Neuronal stem cell (in vitro differentiated cells): ENCODE measurements at regions not wholly inside any gene's neighbourhood (a gene's known extent, or its start where the extent isn't known, plus 50 kb on each side); places are given as distances from the start of the nearest gene placed in this dataset.
A peak's percentile ranks its signal among the peaks of the same experiment; 100 is the strongest.

Experiments used
- DNase-seq: peaks from one replicate; pipeline ENCODE4 v3.0.0-alpha.2; 2013; ENCODE audit warnings: low spot score
- H2AFZ ChIP-seq: one replicate; pipeline ENCODE4 v1.6.1; 2013; ENCODE audit warnings: mild to moderate bottlenecking, low read length, inconsistent platforms
- H2AK5ac ChIP-seq: 2 replicates; pipeline ENCODE4 v1.6.1; 2013; ENCODE audit warnings: low read depth, mild to moderate bottlenecking, inconsistent platforms, low read length, moderate library complexity, mixed read lengths
- H2BK120ac ChIP-seq: 2 replicates; pipeline ENCODE4 v1.6.1; 2013; ENCODE audit warnings: low read depth, mild to moderate bottlenecking, inconsistent platforms, low read length, moderate library complexity, mixed read lengths
- H2BK12ac ChIP-seq: one replicate; pipeline ENCODE4 v1.6.1; 2013; ENCODE audit warnings: low read length, inconsistent platforms
- H2BK15ac ChIP-seq: 2 replicates; pipeline ENCODE4 v1.6.1; 2013; ENCODE audit warnings: mild to moderate bottlenecking, low read length, inconsistent platforms, mixed read lengths
- H2BK5ac ChIP-seq: one replicate; pipeline ENCODE4 v1.6.1; 2013; ENCODE audit warnings: inconsistent platforms, mild to moderate bottlenecking, low read length, moderate library complexity
- H3K14ac ChIP-seq: one replicate; pipeline ENCODE4 v1.6.1; 2013; ENCODE audit warnings: low read length, inconsistent platforms
- H3K18ac ChIP-seq: 2 replicates; pipeline ENCODE4 v1.6.1; 2013; ENCODE audit warnings: low read length, inconsistent platforms
- H3K23ac ChIP-seq: 2 replicates; pipeline ENCODE4 v1.6.1; 2013; ENCODE audit warnings: low read depth, mild to moderate bottlenecking, mixed read lengths, low read length, inconsistent platforms; ENCODE audit not compliant: poor library complexity
- H3K27ac ChIP-seq: replicated peaks from 3 replicates; pipeline ENCODE4 v1.5.1; 2013; ENCODE audit warnings: low read length, inconsistent platforms
- H3K27me3 ChIP-seq, 3 experiments: 2 replicates each; pipeline ENCODE4 v1.6.1; 2013; ENCODE audit warnings: low read length in 3 of 3, mild to moderate bottlenecking in 2 of 3, inconsistent platforms in 1 of 3, low read depth in 1 of 3, mixed read lengths in 1 of 3, moderate library complexity in 1 of 3; ENCODE audit not compliant: control insufficient read depth in 3 of 3, insufficient read depth in 3 of 3
- H3K36me3 ChIP-seq, 2 donors: replicated peaks in 1 of 2; 2 replicates each; pipeline ENCODE4 v1.6.1; 2013; ENCODE audit warnings: low read length in 2 of 2; ENCODE audit not compliant: control insufficient read depth in 2 of 2, insufficient read depth in 2 of 2
- H3K4ac ChIP-seq: 2 replicates; pipeline ENCODE4 v1.6.1; 2013; ENCODE audit warnings: inconsistent platforms, mild to moderate bottlenecking, low read length, moderate library complexity
- H3K4me1 ChIP-seq, 2 donors: 1 replicate in 1 of 2; 2 replicates in 1 of 2; pipeline ENCODE4 v1.6.1; 2013; ENCODE audit warnings: low read length in 2 of 2, low read depth in 1 of 2; ENCODE audit not compliant: control insufficient read depth in 2 of 2, insufficient read depth in 1 of 2
- H3K4me2 ChIP-seq: one replicate; pipeline ENCODE4 v1.6.1; 2013; ENCODE audit warnings: mild to moderate bottlenecking, low read length, inconsistent platforms; ENCODE audit not compliant: insufficient read depth, poor library complexity, severe bottlenecking
- H3K4me3 ChIP-seq, 2 donors: 2 replicates each; pipeline ENCODE4 v1.5.1; 2013; ENCODE audit warnings: low read length in 2 of 2, mild to moderate bottlenecking in 2 of 2, inconsistent platforms in 1 of 2, moderate library complexity in 1 of 2
- H3K79me1 ChIP-seq: one replicate; pipeline ENCODE4 v1.6.1; 2013; ENCODE audit warnings: low read depth, mild to moderate bottlenecking, inconsistent platforms, low read length, moderate library complexity
- H3K9ac ChIP-seq: one replicate; pipeline ENCODE4 v1.6.1; 2013; ENCODE audit warnings: mild to moderate bottlenecking, low read depth, low read length, inconsistent platforms; ENCODE audit not compliant: poor library complexity
- H3K9me3 ChIP-seq, 2 donors: replicated peaks in 1 of 2; 2 replicates each; pipeline versions ENCODE3 to v1.6.1; 2013; ENCODE audit warnings: low read length in 2 of 2, mild to moderate bottlenecking in 2 of 2, inconsistent platforms in 1 of 2, low read depth in 1 of 2, mixed read lengths in 1 of 2, moderate library complexity in 1 of 2; ENCODE audit not compliant: control insufficient read depth in 2 of 2, insufficient read depth in 1 of 2
- H4K8ac ChIP-seq: one replicate; pipeline ENCODE4 v1.6.1; 2013; ENCODE audit warnings: low read depth, mild to moderate bottlenecking, inconsistent platforms, low read length, moderate library complexity
- H4K91ac ChIP-seq: one replicate; pipeline ENCODE4 v1.6.1; 2013; ENCODE audit warnings: low read length, low read depth, mild to moderate bottlenecking, inconsistent platforms; ENCODE audit not compliant: poor library complexity
- whole genome bisulfite sequencing, 2 donors: extraction: QIAGEN DNeasy Blood & Tissue Kit; methylation state at CpG; one replicate each; pipeline ENCODE4 v1.1.7; 2013; ENCODE audit warnings: missing lambda C conversion rate in 2 of 2, mixed read lengths in 1 of 2; ENCODE audit not compliant: insufficient read length in 2 of 2, insufficient replicate concordance in 1 of 2; ENCODE audit errors: extremely low coverage in 2 of 2; 5-methylcytosine and 5-hydroxymethylcytosine counted together

DNA sequence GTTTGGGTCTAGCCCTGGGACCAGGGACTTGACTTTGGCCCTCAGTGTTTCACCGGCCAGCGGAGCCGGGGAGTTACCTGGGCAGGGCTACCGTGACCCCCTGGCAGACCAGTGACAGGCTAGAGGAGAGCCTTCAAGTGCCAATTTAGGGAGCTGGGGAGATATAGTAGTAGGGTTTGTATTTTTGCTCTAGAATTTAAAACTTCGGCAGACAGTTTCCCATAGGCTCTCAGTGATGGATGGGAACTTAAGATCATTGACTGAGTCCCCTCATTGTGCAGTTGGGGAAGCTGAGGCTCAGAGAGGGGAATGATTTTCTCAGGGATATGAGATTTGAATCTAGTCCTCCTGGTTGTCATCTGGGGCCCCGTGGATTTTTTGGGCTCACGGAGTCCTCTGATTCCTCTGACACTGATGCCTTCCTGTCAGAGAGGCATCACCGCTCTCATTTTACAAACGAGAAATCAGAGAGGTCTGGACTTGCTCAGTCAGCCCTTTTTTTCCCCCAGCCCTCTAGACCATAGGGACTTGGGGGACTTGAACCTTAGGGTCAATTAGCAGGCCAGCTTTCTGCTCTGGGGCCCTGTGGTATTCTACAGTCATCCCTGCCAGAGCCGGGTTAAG lies 58.3 kb upstream of the ACOT11 start:
- Histone ChIP-seq H3K36me3 (no peaks in the 10 kb centered on the region), H4K91ac (no peak overlapping the region), H2BK120ac (no peak overlapping the region), H3K4ac (no peak overlapping the region), H3K4me1 (peaks cover 17 to 28% of the 10 kb centered on the region in 2 donors), H2BK12ac (no peak overlapping the region), H2AFZ (peak overlapping the region; percentile 79), H2AK5ac (no peak overlapping the region), H3K4me2 (peak overlapping the region; percentile 99), H4K8ac (no peak overlapping the region), H2BK5ac (peak overlapping the region; percentile 85), H3K18ac (no peak overlapping the region), H3K4me3 (no peak overlapping the region), H3K79me1 (no peaks in the 10 kb centered on the region), H3K9me3 (no peaks in the 10 kb centered on the region), H3K23ac (peak overlapping the region; percentile 87), H3K27me3 (peaks cover 0 to 12% (median 3%) of the 10 kb centered on the region in 3 experiments), H3K14ac (no peak overlapping the region), H2BK15ac (no peak overlapping the region), H3K27ac (no peak overlapping the region), H3K9ac (no peak overlapping the region)
- no peak for DNase-seq
- no CpG with 5 or more reads among the region's 10 CpGs for WGBS, 2 donors

DNA sequence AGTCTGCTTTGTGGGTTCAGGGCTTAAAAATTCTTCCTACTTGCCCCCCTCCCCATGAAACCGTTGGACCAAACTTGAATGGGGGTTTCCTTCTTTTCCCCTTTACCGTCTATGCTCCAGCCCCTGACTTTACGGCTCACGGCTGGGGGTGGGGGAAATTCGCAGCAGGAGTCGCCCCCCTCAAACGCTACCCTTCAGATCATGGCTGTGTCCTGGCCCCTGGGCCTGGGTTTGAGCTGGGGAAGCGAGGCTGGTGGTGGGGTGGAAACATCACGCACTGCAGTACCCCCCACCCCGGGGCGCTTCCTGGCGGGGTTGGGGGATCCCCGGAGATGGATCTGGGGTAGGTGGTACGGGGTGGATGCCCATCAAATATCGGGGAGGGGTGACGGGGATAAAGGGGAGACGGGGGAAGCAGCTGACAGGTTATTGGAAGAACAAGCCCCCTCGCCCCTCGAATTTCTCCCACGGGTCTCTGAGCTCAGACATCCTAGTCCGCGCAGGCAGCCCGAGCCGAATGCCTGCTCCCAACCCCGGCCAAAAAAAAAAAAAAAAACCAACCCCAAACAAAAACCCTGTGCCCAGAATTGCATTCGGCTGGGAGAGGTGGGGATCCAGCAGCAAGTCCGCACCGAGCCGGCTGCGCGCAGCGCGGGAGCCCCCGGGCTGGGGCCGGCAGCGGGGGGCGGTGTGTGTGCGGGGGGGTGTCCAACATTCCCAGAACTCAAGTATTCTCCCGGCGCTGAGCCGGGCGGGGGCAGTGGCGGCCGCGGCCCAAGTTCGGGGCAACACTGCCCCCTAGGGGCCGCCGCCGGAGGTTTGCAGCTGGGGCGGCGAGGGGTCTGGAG lies 59.0 kb upstream of the ACOT11 start:
- Histone ChIP-seq H3K27ac (peak overlapping the region; percentile 94), H3K9me3 (no peaks in the 10 kb centered on the region), H3K23ac (peak overlapping the region; percentile 87), H2BK12ac (peak overlapping the region; percentile 100), H3K27me3 (peaks cover 0 to 12% (median 0%) of the 10 kb centered on the region in 3 experiments), H3K9ac (peak overlapping the region; percentile 93), H3K4me2 (peak overlapping the region; percentile 99), H3K4me3 (peak overlapping the region; percentile 48 to 76), H3K79me1 (no peaks in the 10 kb centered on the region), H3K4me1 (peaks cover 17 to 28% of the 10 kb centered on the region in 2 donors), H2BK5ac (peak overlapping the region; percentile 85), H4K91ac (no peak overlapping the region), H4K8ac (no peak overlapping the region), H2AK5ac (peak overlapping the region; percentile 98), H2BK120ac (peak overlapping the region; percentile 99), H2AFZ (peak overlapping the region; percentile 79), H2BK15ac (peak overlapping the region; percentile 73), H3K4ac (peak overlapping the region; percentile 99), H3K18ac (peak overlapping the region; percentile 100), H3K36me3 (no peaks in the 10 kb centered on the region), H3K14ac (peak overlapping the region; percentile 92)
- no CpG with 5 or more reads among the region's 51 CpGs for WGBS, 2 donors
- peak; percentile 90 for DNase-seq

DNA sequence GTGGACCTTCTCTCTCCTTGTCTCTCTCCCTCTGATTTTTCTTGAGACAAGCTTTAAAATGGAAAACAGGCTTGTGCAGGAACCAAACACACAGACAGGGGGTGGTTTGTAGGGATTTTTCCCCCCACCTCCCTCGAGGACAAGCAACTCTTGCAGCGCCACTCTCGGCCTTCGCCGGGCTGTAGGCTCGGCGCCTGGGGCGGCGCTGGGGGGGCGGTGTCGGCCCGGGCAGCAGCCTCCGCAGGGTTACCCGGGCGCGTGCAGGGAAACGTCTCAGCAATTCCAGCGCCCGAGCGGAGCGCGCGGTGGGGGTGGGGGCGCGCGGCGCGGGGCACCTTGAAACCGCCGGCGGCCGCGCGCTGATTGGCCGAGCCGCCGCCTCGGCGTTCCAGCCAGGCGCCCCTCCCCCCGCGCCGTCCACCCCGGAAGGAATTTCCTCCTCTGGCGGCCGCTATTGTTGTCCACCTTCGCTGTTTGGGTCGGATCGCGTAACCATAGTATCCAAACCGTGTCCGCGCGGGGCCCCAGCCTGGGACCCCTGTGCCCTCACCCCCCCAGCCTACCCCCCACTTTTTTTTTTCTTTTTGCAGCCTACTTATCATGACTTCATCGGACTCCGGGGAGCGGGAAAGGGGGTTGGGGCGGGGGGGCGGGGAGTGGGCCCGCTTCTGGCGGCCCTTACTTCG lies 59.8 kb upstream of the ACOT11 start:
- no peaks in the 10 kb centered on the region for H3K36me3 ChIP-seq
- H3K18ac ChIP-seq = peak overlapping the region; percentile 96
- H4K8ac ChIP-seq = no peak overlapping the region
- H2AK5ac ChIP-seq = peak overlapping the region; percentile 98
- H2BK15ac ChIP-seq = peak overlapping the region; percentile 73
- no peak overlapping the region for H3K14ac ChIP-seq
- WGBS, 2 donors = no CpG with 5 or more reads among the region's 62 CpGs
- peak overlapping the region; percentile 99 for H2BK120ac ChIP-seq
- no peak overlapping the region for H3K4ac ChIP-seq
- peak overlapping the region; percentile 33 to 48 for H3K4me3 ChIP-seq
- H3K9me3 ChIP-seq = no peaks in the 10 kb centered on the region
- peak overlapping the region; percentile 80 for H3K9ac ChIP-seq
- H3K27ac ChIP-seq = peak overlapping the region; percentile 94
- no peak overlapping the region for H4K91ac ChIP-seq
- no peak overlapping the region for H2BK12ac ChIP-seq
- H3K4me2 ChIP-seq = peak overlapping the region; percentile 99
- no peaks in the 10 kb centered on the region for H3K79me1 ChIP-seq
- H3K23ac ChIP-seq = peak overlapping the region; percentile 92
- DNase-seq = peak; percentile 94
- H3K27me3 ChIP-seq = peaks cover 0 to 12% (median 0%) of the 10 kb centered on the region in 3 experiments
- H2BK5ac ChIP-seq = peak overlapping the region; percentile 85
- H2AFZ ChIP-seq = peak overlapping the region; percentile 87
- H3K4me1 ChIP-seq = peaks cover 17 to 28% of the 10 kb centered on the region in 2 donors
